Caki2 (cell line): ENCODE measurements at regions not wholly inside any gene's neighbourhood (a gene's known extent, or its start where the extent isn't known, plus 50 kb on each side); places are given as distances from the start of the nearest gene placed in this dataset.

ENCODE experiments used
- DNase-seq: peaks from one replicate; pipeline ENCODE4 v3.0.0-alpha.2; 2015; ENCODE audit warnings: low read depth
- in situ Hi-C: cut with HindIII; loops from 2 replicates; pipeline ENCODE4 v1.10.0; 2016; ENCODE audit warnings: low sequenced_read_pairs, low pct_unique_long_range_greater_than_20kb, mixed read lengths

DNA sequence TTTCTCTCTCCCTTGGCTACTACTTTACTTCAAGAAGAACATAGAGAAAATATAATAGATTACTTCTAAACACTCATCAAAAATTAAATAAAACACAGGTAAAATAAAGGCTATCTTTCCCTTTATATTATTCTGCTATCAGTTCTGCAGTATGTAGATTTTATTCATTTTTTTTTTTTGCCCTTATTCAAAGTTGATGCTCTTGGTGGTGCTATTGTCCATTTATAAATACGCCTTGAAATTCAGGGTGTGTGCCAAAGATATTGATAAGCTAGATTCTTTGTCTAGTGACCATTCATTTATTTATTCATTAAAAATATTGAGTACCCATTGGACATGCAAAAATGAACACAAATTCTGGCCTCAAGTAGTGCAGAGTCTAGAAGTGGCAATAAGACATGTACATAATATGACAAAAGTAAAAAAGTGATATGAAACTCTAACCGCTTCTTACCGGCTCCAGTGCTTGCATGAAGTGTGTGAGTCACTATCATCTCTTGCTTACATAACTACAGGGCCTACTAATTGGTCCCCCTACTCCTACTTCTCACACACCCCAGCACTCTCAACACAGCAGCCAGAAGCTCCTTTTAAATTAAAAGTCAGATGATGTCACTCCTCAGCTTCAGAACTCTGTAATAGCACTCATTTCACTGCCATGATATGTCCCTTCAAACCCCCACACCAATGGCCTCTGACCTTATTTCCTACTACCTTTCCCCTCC is 208.3 kb upstream of the FANCL start:
- in situ Hi-C loops: no loop called here
- DNase-seq: no peak

DNA sequence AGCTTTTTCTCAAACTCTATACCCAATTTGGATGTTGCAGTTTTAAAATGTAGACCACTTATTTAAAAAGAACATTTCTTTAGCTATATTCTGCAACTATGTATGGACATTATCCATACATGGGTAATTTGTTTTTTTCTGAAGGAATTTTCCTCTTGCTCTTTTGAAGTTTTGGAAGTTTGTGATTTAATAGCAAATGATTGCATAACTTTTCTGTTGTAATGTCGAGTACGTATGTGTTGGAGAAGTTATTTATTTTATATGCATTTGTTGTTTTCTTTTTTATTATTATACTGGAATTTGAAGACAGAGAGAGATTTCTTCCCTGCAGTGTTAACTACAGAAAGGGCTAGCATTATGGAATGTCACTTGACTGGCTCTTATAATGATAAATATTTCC is 207.7 kb upstream of the FANCL start:
- DNase-seq: no peak
- in situ Hi-C loops: no loop called here

DNA sequence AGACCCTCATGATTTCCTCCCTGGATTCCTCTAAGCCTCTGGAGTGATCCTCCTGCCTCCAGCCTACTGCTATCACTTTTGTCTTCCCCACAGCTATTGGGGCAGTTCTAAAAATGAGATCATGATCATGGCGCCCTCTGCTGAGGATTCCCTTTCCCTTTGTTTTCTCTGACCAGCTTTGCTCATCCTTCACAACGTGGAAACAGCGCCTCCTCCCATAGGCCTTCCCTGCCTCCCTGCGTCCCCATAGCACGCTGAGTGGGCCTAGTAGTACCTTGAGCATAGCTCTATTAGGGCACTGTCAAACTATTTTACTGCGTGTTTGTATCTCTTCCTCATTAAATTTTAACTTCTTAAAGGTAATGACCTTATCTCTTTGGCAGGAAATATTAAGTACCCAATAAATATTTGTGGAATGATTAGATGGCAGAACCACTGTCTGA is 207.0 kb upstream of the FANCL start:
- in situ Hi-C loops: no loop called here

DNA sequence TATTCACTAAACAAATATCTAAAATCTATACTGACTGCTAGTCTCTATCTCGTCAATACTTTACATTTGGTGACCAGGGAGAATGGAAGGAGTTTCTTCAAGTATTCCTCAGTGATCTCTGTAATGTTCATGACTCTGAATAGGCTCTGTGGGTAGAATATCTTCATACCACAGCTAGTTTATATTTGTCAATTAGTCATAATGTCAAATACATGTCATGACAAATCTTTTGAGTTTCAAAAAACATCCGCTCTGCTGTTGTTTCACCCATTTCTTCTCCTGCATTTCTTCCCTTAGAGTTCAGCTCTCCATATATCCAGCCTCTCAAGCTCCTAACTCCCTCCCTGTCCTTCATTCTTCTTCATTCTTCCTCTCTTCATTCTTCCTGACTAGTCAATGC is 206.5 kb upstream of the FANCL start:
- DNase-seq: no peak
- in situ Hi-C loops: no loop called here

More for the DNA sequence above, 207.0 kb upstream of the FANCL start:
- peak; percentile 80 for DNase-seq

DNA sequence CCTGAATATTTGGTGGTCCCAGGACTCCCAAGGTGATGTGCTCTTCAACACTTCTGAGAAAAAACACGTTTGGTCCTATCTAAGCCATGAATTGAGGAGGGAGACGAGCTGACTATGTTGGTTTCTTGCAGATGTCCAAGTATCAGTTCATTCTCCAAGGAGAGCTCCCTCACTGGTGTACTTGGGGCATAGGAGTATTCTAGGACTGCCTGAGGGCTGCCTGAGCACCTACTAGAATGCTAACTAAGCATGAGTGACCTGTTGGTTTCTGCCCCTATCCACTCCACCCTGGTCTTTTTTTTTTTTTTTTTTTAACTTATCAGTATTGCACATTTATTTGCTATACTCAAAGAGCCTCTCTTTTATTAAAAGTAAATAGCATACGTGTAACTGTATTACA is 200.5 kb upstream of the FANCL start:
- in situ Hi-C loops: no loop called here
- DNase-seq: no peak

DNA sequence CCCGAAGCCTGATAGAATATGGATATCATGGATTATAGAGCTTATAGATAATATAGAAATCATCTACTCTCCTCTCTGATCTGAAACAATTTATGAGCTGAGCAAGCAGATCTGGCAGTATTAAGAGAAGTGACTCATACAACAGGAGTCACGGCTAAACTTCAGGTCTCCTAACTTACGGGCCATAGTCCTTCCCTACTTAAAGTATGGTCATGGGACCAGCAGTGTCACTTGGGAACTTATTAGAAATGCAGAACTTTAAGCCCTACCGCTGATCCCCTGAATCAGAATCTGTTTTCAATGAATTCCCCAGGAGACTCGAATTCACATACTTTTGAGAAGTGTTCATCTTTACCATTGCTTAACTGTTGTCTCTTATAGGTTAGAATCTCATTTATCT is 195.7 kb upstream of the FANCL start:
- DNase-seq: no peak
- in situ Hi-C loops: no loop called here

DNA sequence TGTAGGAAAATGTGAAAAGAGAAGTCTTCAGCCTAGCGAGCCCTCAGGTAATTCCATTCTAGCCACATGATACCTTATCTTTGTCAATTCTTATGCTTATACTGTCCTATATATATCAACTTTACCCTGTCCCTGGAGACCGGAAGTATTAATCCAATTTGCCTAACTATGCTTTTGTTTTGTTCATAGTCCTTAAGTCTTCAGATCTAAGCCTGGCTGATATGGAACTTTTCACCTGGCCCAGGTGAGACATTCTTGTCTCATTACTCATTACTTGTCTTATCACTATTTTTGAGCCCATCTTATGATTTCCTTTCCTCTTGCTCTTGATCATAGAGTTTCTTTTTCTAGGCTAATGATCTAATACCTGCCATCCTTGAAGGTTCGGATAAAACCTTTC is 194.1 kb upstream of the FANCL start:
- in situ Hi-C loops: no loop called here
- DNase-seq: no peak

DNA sequence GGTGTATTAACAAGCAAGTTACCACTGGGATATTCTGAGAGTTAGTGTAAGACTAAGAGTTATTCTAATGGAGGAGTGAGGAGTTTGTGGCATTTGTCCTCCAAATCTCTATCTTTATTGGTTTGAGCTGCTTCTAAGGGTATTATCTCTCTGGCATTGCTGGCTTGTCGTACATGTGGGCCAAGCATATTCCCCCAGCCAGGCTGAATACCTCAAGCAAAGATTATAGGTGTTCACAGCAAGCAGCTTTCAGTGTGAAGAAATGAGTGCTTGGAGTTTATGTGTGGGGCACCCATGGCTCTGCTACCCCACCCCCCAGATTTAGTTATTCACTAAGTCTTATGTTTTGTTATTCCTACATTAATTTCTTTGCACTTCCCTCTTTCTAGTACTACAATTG is 193.6 kb upstream of the FANCL start:
- in situ Hi-C loops: no loop called here
- DNase-seq: no peak

DNA sequence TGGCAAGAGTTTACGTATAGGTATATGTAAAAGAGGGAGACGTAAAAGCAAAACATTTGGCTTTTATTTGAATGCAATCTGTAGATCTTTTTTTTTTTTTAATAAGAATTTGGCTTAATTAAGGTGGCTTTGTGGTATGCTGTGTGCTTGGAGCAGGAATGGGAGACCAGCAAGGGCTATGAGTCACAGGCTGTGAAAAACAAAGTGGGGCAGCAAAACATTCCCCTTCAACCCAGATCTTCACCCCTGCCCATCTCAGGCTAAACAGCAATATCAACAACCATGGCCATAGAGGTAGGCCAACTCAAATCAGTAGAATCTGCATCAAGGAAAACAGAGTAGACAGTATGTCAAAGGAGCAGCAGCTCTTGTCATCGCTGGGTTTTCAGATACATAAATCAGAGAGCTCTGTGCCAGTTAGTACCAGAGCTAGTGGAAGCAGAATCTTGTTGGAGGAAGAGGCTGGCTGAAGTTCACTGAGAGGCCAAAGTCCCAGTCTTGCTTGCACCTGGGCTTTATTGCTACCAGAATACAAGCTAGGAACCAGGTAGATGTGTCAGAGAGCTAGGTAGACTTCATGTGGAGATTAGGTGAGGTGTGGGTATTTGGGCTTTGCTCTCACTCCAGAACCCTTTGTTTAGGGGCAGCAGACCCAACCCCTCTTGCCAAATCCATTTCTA is 191.5 kb upstream of the FANCL start:
- DNase-seq: no peak
- in situ Hi-C loops: no loop called here

DNA sequence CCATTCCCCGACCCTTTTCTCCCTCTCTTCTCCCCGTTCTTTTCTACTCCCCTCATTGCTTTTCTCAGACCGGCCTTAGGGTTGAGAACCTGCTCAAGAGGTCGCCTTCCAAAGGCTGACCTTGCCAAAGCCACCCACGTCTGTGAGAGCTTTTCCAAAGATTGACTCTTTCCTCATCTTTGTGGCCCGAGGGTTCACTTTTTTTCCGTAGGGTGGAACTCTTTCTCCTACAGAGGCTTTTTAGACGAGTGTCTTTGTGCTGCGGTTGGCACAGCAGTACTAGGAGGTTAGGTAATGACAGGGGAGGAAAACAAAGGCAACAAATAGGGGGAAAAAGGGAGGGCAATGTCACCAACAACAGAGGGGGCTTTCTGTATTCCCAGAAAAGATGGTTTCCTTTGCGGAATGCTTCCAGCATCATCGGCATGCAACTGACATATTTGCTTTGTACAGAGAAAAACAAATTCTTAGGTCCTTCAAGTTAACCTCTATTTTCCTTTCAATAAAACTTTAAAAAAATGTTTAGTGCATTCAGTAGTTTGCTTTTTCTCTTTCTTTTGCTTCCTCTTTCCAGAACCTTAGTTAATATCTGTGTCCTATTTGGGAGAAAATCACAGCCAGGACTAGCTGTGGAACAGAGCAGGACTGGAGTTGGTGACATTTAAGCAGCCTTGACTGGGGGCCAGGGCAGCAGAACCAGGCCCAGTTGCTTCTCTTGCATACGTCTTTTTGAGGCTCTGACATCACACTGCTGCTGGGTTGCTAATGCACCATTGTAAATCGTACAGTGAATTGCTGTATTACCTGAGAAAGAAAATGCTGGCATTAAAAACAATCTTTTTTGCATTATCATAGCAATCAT is 188.1 kb upstream of the FANCL start:
- in situ Hi-C loops: no loop called here
- peak; percentile 16 for DNase-seq

DNA sequence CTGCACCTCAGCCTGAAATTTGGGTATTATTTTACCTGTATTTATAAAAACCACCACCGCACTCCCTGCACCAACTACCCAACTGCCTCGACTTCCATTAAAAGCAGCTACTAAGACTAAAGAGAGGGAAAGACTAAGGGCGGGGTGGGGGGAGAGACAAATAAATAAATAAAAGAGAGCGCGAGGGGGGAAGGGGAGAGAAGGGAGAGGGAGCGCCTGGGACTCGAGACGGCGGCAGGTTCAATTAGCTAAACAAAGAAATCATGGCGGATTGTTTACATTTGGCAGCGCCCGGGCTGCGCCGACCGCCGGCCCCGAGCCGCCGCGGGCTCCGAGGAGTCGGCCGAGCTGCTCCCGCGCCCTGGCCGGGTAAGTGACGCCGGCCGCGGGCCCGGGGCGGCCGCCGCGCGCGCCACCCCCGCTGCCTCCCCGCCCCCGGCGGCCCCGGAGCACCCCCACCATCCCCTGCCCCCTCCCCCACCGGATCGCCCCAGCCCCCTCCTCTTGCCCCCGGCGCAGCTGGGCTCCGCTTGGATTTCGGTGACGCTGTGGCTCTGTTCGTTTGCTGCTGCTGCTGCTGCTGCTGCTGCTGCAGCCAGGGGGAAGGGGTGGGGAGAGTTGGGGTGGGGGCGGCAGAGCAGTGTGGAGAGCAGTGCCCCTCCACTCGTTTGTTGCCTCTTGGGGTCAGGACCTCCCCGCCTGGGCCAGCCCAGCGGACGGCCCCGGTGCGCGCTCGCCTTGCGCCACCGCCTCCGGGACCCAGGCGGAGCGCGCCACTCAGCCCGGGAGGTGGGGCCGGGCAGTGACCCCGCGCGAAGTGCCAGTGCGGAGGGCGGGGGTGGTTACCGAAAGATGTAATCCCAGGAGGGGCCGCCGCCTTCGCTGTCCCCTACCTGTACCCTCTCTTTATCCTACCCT is 187.2 kb upstream of the FANCL start:
- in situ Hi-C loops: no loop called here
- DNase-seq: no peak

DNA sequence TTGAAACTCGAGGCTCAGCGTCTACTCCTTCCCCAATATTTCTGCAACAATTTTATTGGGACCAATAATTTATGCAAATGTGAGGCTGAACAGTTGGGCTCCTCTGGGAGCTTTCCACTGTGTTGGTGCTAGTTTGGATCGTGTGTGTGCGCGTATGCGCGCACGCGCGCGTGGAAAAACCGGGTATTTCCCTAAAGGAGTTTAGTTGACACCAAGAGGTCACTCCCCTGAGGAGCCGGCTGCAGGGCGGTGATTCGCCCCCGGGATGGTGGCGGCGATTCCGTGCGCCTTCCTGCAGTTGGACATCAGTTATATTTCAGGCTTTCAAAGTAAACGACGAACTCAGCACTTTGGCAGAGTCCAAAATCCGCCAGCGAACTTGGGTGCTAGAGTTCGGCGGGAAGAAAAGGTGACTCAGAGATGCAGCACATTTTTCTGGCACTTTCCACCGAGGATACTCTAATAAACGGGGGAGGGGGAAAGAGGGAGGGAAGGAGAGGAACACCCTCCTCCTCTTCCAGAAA is 186.5 kb upstream of the FANCL start:
- peak; percentile 37 for DNase-seq
- in situ Hi-C loops: no loop called here

DNA sequence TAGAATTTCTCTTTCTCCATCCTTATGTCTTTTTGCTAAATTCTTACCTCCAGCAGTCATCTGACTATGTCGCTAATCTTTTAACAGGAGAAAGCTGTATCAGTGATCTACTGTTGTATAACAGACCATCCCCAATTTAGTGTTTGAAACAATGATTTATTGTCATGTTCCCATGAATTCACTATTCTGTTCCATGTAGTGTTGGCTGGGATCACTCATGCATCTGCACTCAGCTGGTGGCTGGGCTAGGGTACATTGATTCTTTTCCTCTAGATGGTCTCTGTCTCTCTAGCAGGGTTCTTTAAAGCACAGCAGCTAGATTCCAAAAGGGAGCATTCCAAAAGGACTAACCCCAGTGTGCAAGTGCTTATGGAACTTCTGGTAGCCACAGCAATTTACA is 184.2 kb upstream of the FANCL start:
- in situ Hi-C loops: no loop called here
- DNase-seq: no peak

DNA sequence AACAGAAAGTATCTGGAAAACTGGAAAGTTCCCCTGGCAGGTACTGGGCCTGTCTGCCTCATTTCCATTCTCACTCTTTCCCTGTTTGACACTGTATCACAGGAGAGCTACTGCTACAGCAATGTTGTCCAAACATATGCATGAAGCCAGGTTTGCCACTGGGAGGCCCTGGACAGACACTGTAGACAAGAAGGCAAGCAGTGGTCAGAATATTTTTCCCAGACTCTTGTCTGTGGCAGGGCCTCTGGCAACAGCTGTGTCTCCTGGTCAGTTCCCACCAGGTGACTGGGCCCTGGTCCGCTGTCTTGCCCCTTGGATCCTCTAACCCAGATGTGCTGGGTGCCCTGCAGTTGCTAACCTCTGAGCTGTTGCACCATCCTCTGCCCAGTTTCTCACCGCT is 178.9 kb upstream of the FANCL start:
- DNase-seq: no peak
- in situ Hi-C loops: no loop called here

DNA sequence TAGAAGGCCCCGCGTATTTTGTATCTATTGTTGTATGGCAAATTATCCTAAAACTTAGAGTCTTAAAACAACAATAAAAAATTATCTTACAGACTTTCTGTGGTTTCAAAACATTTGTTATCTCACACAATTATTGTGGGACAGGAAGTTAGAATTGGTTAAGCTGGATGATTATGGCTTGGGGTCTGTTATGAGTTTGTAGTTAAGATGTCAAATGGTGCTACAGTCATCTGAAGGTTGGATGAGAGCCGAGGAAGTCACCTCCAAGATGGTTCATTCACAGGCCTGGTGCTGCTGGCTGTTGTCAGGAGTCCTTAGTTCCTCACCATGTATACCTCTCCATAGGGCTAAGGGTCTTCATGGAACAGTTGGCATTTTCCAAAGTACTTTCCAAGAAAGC is 175.6 kb upstream of the FANCL start:
- in situ Hi-C loops: no loop called here
- DNase-seq: no peak

DNA sequence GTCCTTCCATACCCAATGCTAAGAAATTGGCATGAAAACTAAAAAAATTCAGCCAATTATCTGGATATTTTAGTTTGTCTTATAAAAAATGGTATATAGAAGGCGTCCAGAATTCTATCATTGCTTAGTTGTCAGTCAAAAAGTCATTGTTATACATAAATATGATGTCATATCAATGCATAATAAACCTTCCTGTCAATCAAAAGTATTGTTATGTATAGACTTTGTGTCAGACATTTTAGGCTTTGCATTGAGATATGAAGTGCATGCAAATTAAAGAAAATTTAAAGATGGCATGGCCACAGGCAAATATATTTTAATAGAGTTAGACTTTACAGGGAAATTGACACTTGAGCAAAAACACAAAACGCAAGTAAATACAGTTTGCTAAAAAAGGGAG is 173.4 kb upstream of the FANCL start:
- in situ Hi-C loops: no loop called here
- DNase-seq: no peak

DNA sequence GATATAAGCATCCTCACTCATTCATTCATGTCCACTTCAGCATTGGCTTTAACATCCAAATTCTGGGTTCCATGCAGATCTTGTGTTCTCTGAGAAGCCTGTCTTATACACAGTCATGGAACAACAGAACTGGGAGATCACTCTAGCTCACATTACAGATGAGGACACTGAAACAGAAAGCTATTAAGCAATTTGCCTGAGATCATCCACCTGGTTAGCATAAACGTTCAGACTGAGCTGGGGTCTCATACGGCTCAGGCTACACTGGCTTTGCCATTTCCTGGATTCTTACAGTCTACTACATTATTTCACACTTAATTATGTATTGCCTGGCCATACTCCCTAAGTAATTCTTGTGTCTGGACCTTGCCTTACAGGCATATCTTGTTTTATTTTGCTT is 169.4 kb upstream of the FANCL start:
- DNase-seq: no peak

DNA sequence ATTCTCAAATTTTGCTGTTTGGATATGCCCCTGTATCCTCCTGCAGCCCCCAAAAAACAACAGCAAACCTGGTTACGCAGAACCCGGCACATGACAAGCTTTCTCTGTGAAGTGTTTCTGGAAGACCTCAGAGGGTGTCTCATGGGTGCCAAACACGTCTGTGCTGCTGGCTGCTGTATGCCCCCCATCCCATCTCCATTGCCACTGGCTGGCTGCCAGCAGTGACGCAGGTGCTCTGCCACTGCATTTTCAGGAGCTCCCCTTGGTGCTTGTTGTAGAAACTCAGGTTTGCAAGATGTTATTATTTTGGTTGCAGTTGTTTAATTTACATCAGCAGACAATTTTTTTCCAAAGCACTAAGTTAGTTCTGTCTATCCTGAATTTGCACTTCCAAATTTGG is 166.4 kb upstream of the FANCL start:
- in situ Hi-C loops: no loop called here

More for the DNA sequence above, 169.4 kb upstream of the FANCL start:
- in situ Hi-C loops: no loop called here

More for the DNA sequence above, 166.4 kb upstream of the FANCL start:
- no peak for DNase-seq
